ENCODE measurements at regions not wholly inside any gene's neighbourhood (a gene's known extent, or its start where the extent isn't known, plus 50 kb on each side); places are given as distances from the start of the nearest gene placed in this dataset.
"Not testable (repeated sequence)": the region's sequence is repeated elsewhere in the genome, so short reads cannot be mapped to it uniquely, and the experiment has no call there.

- DNase-seq, result not testable (repeated sequence)
Measured at GRCh38 chr2:37759989-37760388, 88.5 kb upstream of the CDC42EP3 start.

- DNase-seq, result no peak
Measured at GRCh38 chr2:37760471-37760870, 89.0 kb upstream of the CDC42EP3 start.

- DNase-seq, result not testable (repeated sequence)
Measured at GRCh38 chr2:37762281-37762680, 90.8 kb upstream of the CDC42EP3 start.

GRCh38 chr2:37764739-37765138 lies 93.3 kb upstream of the CDC42EP3 start:
- DNase-seq, result no peak

GRCh38 chr2:37766106-37766505 lies 94.7 kb upstream of the CDC42EP3 start:
- no peak for DNase-seq

- DNase-seq, result no peak
Measured at GRCh38 chr2:37767046-37767445, 95.6 kb upstream of the CDC42EP3 start.

- no peak for DNase-seq
Measured at GRCh38 chr2:37767959-37768925, 96.8 kb upstream of the CDC42EP3 start.

GRCh38 chr2:37769551-37769950 lies 98.1 kb upstream of the CDC42EP3 start:
- DNase-seq, result no peak

- DNase-seq, result peak; percentile 20
Measured at GRCh38 chr2:37770797-37771196, 99.4 kb upstream of the CDC42EP3 start.

GRCh38 chr2:37771600-37772088 lies 100.2 kb upstream of the CDC42EP3 start:
- no peak for DNase-seq

- DNase-seq, result peak; percentile 88
Measured at GRCh38 chr2:37773371-37774130, 102.1 kb upstream of the CDC42EP3 start.

GRCh38 chr2:37774171-37774944 lies 102.9 kb upstream of the CDC42EP3 start:
- peak; percentile 17 for DNase-seq

- peak; percentile 25 for DNase-seq
Measured at GRCh38 chr2:37774976-37775907, 103.8 kb upstream of the CDC42EP3 start.

- peak; percentile 23 for DNase-seq
Measured at GRCh38 chr2:37775908-37776250, 104.4 kb upstream of the CDC42EP3 start.

GRCh38 chr2:37776487-37776886 lies 105.0 kb upstream of the CDC42EP3 start:
- DNase-seq, result no peak

- no peak for DNase-seq
Measured at GRCh38 chr2:37779139-37779538, 107.7 kb upstream of the CDC42EP3 start.

GRCh38 chr2:37779611-37780386 lies 108.4 kb upstream of the CDC42EP3 start:
- DNase-seq, result peak; percentile 63

- DNase-seq, result no peak
Measured at GRCh38 chr2:37780387-37780676, 108.9 kb upstream of the CDC42EP3 start.

GRCh38 chr2:37781028-37781427 lies 109.6 kb upstream of the CDC42EP3 start:
- DNase-seq, result peak; percentile 86

- peak; percentile 37 for DNase-seq
Measured at GRCh38 chr2:37782155-37782673, 110.8 kb upstream of the CDC42EP3 start.
